ENCODE measurements at regions not wholly inside any gene's neighbourhood (a gene's known extent, or its start where the extent isn't known, plus 50 kb on each side); places are given as distances from the start of the nearest gene placed in this dataset.

DNA sequence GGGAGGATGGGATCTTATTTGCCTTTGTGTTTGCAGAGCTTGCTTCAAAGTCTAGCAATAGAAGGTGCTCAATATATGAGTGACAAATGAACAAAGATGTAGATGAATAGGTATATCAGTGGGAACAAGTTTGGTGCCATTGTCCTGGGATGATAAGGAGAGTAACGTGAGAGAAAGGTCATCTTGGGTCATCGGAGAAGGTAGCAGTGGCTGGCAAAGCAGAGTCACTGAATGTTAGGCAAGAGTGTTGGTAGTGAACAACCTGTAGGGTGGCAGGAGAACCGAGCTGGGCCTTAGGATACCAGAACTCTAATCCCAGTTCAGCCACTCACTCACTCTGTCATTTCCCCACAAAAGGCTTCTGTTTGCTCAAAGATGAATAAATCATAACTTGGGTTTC is 87.2 kb downstream of the CCDC71L start:
- TF ChIP-seq, protein P1, sequence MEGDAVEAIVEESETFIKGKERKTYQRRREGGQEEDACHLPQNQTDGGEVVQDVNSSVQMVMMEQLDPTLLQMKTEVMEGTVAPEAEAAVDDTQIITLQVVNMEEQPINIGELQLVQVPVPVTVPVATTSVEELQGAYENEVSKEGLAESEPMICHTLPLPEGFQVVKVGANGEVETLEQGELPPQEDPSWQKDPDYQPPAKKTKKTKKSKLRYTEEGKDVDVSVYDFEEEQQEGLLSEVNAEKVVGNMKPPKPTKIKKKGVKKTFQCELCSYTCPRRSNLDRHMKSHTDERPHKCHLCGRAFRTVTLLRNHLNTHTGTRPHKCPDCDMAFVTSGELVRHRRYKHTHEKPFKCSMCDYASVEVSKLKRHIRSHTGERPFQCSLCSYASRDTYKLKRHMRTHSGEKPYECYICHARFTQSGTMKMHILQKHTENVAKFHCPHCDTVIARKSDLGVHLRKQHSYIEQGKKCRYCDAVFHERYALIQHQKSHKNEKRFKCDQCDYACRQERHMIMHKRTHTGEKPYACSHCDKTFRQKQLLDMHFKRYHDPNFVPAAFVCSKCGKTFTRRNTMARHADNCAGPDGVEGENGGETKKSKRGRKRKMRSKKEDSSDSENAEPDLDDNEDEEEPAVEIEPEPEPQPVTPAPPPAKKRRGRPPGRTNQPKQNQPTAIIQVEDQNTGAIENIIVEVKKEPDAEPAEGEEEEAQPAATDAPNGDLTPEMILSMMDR (IDR thresholded peaks at IDR 0.05): no peak
- TF ChIP-seq POLR2A (IDR thresholded peaks at IDR 0.05): no peak

Data from Peyer's patch (tissue), 4 donors.